ES-I3 (cell line): ENCODE measurements at regions not wholly inside any gene's neighbourhood (a gene's known extent, or its start where the extent isn't known, plus 50 kb on each side); places are given as distances from the start of the nearest gene placed in this dataset.

Source experiments
- H3K36me3 ChIP-seq: 2 replicates; pipeline ENCODE4 v1.6.1; 2013; ENCODE audit warnings: mild to moderate bottlenecking, low read length, control low read depth, moderate library complexity; ENCODE audit not compliant: insufficient read depth
- H3K4me1 ChIP-seq: 2 replicates; pipeline ENCODE4 v1.6.1; 2013; ENCODE audit warnings: mild to moderate bottlenecking, control low read depth, low read length; ENCODE audit not compliant: insufficient read depth
- H3K9ac ChIP-seq: 2 replicates; pipeline ENCODE4 v1.6.1; 2013; ENCODE audit warnings: low read depth, mild to moderate bottlenecking, low read length, moderate library complexity
- H3K9me3 ChIP-seq: 2 replicates; pipeline ENCODE4 v1.6.1; 2013; ENCODE audit warnings: mild to moderate bottlenecking, low read length, moderate library complexity; ENCODE audit not compliant: control insufficient read depth, insufficient read depth

DNA sequence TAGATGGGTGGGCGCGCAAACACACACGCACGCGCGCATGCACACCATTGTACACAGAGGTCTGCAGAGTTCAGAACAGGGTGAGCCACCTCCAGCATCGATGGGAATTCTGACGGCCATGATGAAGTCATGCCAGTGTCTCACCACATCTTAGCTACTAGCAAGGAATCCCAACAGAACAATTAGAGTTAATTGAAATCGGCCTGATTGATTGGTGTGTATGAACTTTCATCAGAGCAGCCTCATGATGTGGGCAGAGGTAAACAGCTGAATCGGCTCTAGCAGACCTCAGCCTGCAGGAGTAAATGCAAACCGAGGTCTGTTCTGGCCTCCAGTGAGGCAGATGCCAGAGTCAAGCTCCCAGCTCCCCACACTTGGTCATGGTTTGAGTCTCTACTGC, 200.6 kb downstream of the CBLN1 start:
- H3K9me3 ChIP-seq: peaks cover 5% of the 10 kb centered on the region; the same call in 1 of the 2 replicates
- H3K36me3 ChIP-seq: no peaks in the 10 kb centered on the region
- H3K4me1 ChIP-seq: no peaks in the 10 kb centered on the region
- no peak overlapping the region for H3K9ac ChIP-seq

DNA sequence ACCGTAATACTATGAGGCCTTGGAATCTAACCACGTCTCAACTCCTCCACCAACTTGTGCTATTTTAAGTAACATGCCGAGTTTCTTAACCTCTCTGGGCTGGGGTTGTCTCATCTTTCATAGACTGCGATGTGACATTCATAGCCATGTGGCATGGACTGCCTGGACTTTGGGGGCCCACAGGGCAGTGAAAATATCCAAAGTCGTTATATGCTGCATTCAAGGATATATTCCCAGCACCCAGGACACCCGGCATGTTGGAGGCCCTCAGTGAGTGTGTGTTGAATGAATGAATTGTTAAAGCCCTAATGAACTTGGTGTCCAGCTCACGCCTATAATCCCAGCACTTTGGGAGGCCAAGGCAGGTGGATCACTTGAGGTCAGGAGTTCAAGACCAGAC, 203.1 kb downstream of the CBLN1 start:
- Histone ChIP-seq H3K36me3 (no peaks in the 10 kb centered on the region), H3K9ac (no peak overlapping the region), H3K9me3 (no peaks in the 10 kb centered on the region; the same call in 1 of the 2 replicates), H3K4me1 (0 out of 2 replicates have a peak, but pooled peaks cover 3% of the 10 kb centered on the region)

DNA sequence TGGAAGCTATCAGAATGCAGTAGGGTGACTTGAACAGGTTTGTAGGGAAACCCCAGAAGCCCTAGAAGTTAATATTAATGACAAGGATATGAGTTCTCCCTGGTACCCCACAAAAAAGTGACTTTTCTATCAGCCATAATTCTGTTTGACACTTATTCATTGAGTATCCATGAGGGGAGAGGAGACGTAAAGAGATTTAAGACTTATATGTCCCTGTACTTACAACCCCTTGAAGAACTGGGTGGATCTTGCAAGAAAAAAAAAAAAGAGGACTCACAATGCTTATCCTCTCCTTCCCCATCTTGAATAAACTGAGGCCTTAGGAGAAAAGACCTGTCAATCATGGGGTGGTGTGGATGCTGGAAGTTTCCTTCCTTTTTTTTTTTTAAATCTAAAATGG, 203.5 kb downstream of the CBLN1 start:
- Histone ChIP-seq H3K4me1 (0 out of 2 replicates have a peak, but pooled peaks cover 3% of the 10 kb centered on the region), H3K9me3 (no peaks in the 10 kb centered on the region; the same call in 1 of the 2 replicates), H3K36me3 (no peaks in the 10 kb centered on the region), H3K9ac (no peak overlapping the region)

DNA sequence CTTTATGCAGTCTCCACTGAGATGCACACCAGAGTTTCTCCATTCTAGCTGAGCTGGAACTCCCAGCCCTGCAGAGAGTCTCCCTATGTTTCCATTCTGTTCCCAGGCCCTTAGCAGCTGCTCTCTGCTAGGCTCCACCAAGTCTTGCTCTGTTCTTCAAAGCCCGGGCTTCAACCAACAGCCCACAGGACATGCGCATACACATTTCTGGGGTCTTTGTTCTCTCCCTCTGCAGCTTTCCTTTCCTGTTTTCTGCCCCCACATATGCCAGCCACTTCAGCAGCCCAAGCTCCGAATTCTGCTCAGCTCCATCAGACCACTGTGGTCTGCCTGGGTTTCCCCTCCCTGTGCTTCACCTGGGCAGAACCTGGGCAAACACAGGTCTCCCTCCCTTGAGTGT, 205.9 kb downstream of the CBLN1 start:
- 0 out of 2 replicates have a peak, but pooled peaks cover 3% of the 10 kb centered on the region for H3K4me1 ChIP-seq
- no peak overlapping the region for H3K9ac ChIP-seq
- H3K9me3 ChIP-seq: no peaks in the 10 kb centered on the region; the same call in 1 of the 2 replicates
- no peaks in the 10 kb centered on the region for H3K36me3 ChIP-seq

DNA sequence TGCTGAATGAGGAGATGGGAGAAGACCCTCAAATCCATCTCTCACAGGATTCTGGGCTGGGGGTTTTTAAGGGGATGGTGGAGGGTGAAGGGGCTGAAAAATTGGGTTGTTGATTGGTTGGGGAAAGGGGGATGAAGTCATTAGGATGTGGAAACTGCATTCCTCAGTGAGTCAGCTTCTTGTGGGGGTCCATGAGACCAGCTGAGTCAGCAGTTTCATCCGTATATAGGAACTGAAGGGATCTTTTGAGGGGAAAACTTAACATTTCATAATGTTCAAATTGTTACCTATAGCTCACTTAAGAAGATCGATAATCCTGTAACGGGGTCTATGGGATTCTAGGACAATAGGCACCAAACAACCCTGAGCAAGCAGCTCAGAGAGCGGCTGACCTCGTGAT, 213.4 kb downstream of the CBLN1 start:
- peaks cover 4% of the 10 kb centered on the region; the same call in 1 of the 2 replicates for H3K9me3 ChIP-seq
- no peaks in the 10 kb centered on the region for H3K4me1 ChIP-seq
- H3K9ac ChIP-seq: no peak overlapping the region
- no peaks in the 10 kb centered on the region for H3K36me3 ChIP-seq

DNA sequence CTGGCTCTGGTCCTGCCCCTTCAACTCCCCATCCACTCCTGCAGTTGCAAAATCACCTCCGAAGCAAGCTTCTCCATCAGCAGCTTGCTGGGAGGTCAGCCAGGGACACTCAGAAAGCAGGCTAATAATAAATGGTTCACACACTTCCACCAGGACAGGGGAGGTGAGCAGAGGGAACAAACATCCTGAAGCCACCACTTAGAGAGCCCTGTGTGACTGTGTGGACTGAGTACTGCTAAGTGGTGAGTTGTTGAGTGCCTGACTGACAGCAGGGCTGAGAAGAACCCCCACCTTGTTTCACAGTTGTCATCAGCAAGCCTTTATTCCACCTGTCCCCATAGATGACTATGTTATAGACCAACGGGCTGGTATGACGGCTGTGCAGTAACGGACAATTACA, 213.9 kb downstream of the CBLN1 start:
- Histone ChIP-seq H3K9me3 (peaks cover 4% of the 10 kb centered on the region; the same call in 1 of the 2 replicates), H3K4me1 (no peaks in the 10 kb centered on the region), H3K36me3 (no peaks in the 10 kb centered on the region), H3K9ac (no peak overlapping the region)

DNA sequence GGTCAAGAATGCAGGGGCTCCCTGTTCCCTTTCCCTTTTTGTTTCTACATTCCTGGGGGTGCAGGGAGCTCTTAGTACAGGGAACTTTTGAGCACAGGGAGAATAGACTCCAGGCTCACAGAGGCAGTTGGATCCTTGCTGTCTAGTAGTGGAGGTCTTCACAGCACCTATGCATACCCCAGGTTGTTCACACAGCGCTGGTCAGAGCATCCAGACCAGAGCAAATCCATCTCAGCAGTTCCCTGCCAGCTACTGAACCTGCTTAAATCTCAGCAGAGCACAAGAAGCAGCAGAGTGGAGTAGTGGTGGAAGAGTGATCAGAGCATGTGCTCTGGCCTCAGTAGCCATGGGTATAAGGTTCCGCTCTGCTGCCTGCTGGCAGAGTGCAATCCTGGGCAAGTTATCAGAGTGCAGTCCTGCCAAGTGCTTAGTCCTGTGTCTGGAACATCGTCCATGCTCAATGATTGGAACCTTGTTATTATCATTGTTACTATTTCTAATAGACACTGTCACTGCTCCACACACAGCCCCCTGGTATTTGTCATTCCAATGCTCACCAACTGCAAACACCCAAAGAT, 220.4 kb downstream of the CBLN1 start:
- Histone ChIP-seq H3K9ac (no peak overlapping the region), H3K36me3 (no peaks in the 10 kb centered on the region), H3K4me1 (0 out of 2 replicates have a peak, but pooled peaks cover 3% of the 10 kb centered on the region), H3K9me3 (no peaks in the 10 kb centered on the region)

DNA sequence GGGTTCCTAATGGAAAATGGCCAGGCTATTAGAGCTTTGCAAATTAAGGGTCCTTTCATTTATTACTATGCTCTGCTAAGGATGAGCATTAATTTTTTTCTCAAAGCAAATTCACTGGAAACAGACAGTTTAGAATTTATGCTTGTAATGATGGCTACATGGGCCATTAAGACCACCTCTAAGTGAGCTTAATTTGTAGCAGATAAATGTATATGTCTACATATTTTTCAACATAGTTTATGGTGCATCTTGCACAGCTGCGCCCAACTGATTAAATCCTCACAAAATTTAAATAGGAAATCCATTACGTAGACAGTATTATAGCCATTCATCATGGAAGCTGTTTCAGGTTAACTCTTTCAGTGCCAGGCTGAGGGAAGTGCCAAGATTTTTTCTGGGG, 220.9 kb downstream of the CBLN1 start:
- Histone ChIP-seq H3K9ac (no peak overlapping the region), H3K36me3 (no peaks in the 10 kb centered on the region), H3K4me1 (peaks cover 6% of the 10 kb centered on the region), H3K9me3 (no peaks in the 10 kb centered on the region)

DNA sequence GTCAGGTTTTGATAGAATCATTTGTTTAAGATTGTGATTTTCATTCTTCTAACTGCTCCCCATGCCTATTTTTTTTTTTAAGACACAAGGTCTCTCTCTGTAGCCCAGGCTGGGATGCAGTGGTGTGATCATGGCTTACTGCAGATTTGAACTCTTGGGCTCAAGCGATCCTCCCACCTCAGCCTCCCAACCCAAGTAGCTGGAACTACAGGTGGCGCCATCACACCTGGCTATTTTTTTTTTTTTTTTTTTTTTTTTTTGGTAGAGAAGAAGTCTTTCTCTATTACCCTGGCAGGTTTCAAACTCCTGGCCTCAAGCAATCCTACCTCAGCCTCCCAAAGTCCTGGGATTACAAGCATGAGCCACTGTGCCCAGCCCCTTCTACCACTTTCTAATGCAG, 223.3 kb downstream of the CBLN1 start:
- Histone ChIP-seq H3K9me3 (no peaks in the 10 kb centered on the region), H3K4me1 (peaks cover 6% of the 10 kb centered on the region), H3K36me3 (no peaks in the 10 kb centered on the region), H3K9ac (no peak overlapping the region)

DNA sequence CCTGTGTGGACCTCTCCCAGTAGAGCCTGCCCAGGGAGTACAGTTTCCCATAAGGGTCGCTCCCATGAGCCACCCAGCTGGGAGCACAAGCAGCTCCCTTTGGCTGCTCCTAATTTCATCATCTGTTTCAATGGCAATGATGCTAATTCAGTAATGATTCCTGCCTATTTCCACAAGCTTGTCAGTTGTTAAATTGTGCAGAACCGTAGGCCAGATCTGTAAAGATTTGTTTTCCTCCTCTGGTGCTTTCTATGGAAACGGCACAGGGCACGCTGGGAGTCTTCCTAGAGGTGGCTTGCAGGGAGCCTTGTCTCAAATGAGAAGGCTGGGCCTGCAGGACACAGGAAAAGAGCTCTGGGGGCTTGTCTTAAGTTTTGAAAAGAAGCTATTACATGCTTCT, 223.7 kb downstream of the CBLN1 start:
- Histone ChIP-seq H3K9ac (no peak overlapping the region), H3K9me3 (no peaks in the 10 kb centered on the region), H3K36me3 (no peaks in the 10 kb centered on the region), H3K4me1 (peaks cover 6% of the 10 kb centered on the region)

DNA sequence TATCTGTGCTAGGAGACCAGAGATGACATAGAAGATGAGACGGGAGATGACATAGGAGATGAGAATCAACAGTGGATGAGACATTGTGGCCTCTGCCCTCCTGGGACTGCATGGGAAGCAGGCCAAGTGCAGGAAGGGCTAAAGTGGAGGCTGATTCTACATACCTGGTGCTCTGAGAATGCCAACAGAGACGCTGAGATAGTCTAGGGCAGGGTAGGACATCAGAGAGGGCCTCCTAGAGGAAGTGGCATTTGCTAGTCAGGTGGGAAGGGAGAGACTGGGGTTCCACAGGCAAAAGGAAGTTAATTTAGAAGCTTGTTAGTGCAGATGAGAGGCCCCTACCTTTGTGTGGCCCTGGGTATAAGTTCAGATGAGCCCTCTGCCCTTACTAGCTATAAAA, 224.2 kb downstream of the CBLN1 start:
- Histone ChIP-seq H3K9me3 (no peaks in the 10 kb centered on the region), H3K9ac (no peak overlapping the region), H3K36me3 (no peaks in the 10 kb centered on the region), H3K4me1 (peaks cover 6% of the 10 kb centered on the region)

DNA sequence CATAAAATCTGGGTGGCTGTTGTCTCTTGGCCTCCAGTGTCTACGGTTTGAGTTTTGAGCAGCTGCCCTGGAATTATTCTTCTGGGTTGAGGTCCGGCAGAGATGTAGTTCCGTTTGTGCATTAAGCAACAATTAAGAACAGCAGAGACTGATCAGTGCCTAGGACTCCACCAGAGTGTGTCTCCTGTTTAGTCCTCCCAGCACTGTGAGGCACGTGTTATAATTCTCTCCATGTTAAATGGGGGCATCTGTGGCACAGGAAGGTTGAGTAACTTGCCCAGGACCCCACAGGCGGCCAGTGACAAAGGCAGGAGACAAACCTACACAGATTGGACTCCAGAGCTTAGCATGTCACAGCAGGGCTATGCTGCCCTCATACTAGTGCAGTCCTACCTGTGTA, 225.1 kb downstream of the CBLN1 start:
- H3K9ac ChIP-seq: no peak overlapping the region

DNA sequence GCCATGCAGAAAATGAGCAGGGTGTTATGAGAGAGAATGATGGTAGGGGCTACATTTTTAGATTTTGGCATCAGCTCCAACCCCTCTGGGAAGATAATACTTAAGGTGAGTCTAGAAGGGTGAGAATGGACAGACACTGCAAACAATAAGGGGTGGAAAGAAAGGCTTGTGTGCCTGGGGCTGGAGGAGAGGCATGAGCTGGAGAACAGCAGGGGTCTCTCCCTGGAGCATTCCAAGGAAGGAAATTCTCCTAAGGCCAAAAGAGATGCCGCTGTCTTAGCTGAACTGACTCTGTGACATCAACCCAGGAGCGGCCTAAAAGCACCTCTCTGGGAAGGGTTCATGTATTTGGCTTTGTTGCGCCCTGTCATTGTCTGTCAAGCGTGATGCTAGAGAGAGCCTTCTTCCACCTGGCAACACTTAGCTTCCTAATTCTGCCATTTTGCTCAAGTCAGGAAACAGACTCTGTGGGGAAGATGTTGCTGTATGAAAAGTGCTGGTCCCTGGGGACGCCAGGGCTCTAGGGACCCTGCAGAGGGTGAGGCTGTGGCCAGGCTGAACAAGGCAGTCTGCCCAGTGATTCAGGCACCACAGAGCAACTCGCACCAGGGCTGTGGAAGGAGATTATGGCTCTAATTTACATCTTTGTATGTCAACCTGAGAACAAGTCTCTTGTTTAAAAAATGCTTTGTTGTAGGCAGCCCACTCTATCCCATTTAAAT, 225.7 kb downstream of the CBLN1 start:
- H3K4me1 ChIP-seq: peaks cover 6% of the 10 kb centered on the region
- H3K36me3 ChIP-seq: no peaks in the 10 kb centered on the region
- no peaks in the 10 kb centered on the region for H3K9me3 ChIP-seq
- no peak overlapping the region for H3K9ac ChIP-seq

More for the DNA sequence above, 225.1 kb downstream of the CBLN1 start:
- H3K4me1 ChIP-seq: peaks cover 6% of the 10 kb centered on the region
- H3K9me3 ChIP-seq: no peaks in the 10 kb centered on the region
- H3K36me3 ChIP-seq: no peaks in the 10 kb centered on the region

DNA sequence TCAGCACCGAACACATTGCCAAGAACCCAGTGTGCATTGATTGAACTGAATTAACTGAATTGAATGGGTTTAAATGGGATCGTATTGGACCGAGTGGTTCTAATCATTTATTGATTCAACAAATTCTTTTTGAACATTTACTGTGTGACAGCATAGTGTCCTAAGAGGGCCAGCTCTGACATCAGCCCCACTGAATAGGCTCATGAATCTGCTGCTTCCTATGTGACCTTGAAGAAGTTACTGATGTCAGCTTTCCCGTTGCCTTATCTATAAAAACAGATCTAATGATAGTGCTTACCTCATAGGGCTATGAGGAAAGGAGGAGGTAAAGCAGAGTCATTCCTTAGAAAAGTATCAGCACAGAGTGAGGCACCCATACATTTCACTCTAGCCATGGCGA, 226.3 kb downstream of the CBLN1 start:
- H3K9ac ChIP-seq: no peak overlapping the region
- no peaks in the 10 kb centered on the region for H3K9me3 ChIP-seq
- no peaks in the 10 kb centered on the region for H3K36me3 ChIP-seq
- peaks cover 6% of the 10 kb centered on the region for H3K4me1 ChIP-seq

DNA sequence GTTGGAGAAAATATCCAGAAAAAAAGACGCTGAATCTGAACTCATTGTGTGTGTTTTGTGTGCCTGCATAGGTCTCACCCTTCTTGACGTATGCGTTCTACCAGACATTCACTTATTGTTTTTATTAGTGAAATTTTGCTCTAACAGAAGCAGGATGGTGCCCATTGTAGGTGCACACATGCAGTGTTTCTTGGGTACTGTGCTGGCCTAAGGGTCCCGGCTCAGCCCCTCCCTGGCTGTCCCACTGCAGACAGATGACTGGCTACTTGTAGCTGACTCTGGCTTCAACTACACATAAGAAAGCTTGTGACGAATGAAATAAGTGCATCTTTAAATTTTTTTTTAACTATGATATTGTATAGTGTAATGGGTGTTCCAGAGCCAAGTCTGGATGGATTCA, 227.0 kb downstream of the CBLN1 start:
- no peak overlapping the region for H3K9ac ChIP-seq
- H3K36me3 ChIP-seq: no peaks in the 10 kb centered on the region
- H3K9me3 ChIP-seq: no peaks in the 10 kb centered on the region
- H3K4me1 ChIP-seq: peaks cover 6% of the 10 kb centered on the region
